SK-N-SH (cell line): ENCODE measurements at regions not wholly inside any gene's neighbourhood (a gene's known extent, or its start where the extent isn't known, plus 50 kb on each side); places are given as distances from the start of the nearest gene placed in this dataset.

Source experiments
- CTCF ChIA-PET: fragments of 300-600, 350-600 bp; formaldehyde crosslinking; extraction: SDS; loops from one replicate; lab custom pipeline; 2021; lab: Yijun Ruan, JAX
- POLR2A ChIA-PET: fragments of 350-600 bp; sonication (Branson Sonifier 250); formaldehyde crosslinking; extraction: SDS; loops from one replicate; lab custom pipeline; 2020; ENCODE audit warnings: antibody characterized with exemption, inconsistent platforms; lab: Yijun Ruan, JAX
- DNase-seq: peaks from one replicate; pipeline ENCODE4 v3.0.0; 2012
- H2AFZ ChIP-seq: fragments of 200-600 bp; sonication (generic); 2 replicates; pipeline ENCODE4 v1.8.1; 2016; ENCODE audit warnings: antibody characterized with exemption, mild to moderate bottlenecking, low read depth
- H3F3A ChIP-seq: fragments of 200-600 bp; sonication (generic); replicated peaks from 2 replicates; pipeline ENCODE3; 2016; ENCODE audit warnings: antibody characterized with exemption, mild to moderate bottlenecking; ENCODE audit not compliant: insufficient read depth
- H3K27ac ChIP-seq, 2 experiments: fragments of 200-500 bp in 1 of 2; fragments of 200-600 bp in 1 of 2; sonication (Bioruptor generic) in 1 of 2; sonication (generic), shearing (Covaris generic) in 1 of 2; 2 replicates each; pipeline versions ENCODE4 v1.5.1 to v1.6.1; 2014 to 2016; ENCODE audit warnings: low read depth in 2 of 2, inconsistent platforms in 1 of 2, low read length in 1 of 2, mild to moderate bottlenecking in 1 of 2, mixed read lengths in 1 of 2
- H3K27me3 ChIP-seq: fragments of 200-600 bp; sonication (generic), shearing (Covaris generic); 2 replicates; pipeline ENCODE4 v1.6.1; 2016; ENCODE audit warnings: mixed run types; ENCODE audit not compliant: insufficient read depth
- H3K36me3 ChIP-seq, 2 experiments: fragments of 200-500 bp in 1 of 2; fragments of 200-600 bp in 1 of 2; sonication (Bioruptor generic) in 1 of 2; sonication (generic) in 1 of 2; replicated peaks in 1 of 2; 2 replicates each; pipeline versions ENCODE3 to v1.5.1; 2014 to 2016; ENCODE audit warnings: low read length in 1 of 2, mild to moderate bottlenecking in 1 of 2; ENCODE audit not compliant: insufficient read depth in 2 of 2, control insufficient read depth in 1 of 2
- H3K4me1 ChIP-seq, 2 experiments: fragments of 200-500 bp in 1 of 2; fragments of 200-600 bp in 1 of 2; sonication (Bioruptor generic) in 1 of 2; sonication (generic), shearing (Covaris generic) in 1 of 2; 2 replicates each; pipeline versions ENCODE4 v1.5.1 to v1.6.1; 2014 to 2016; ENCODE audit warnings: low read depth in 1 of 2, low read length in 1 of 2, mixed run types in 1 of 2; ENCODE audit not compliant: insufficient read depth in 2 of 2, control insufficient read depth in 1 of 2
- H3K4me2 ChIP-seq: fragments of 200-600 bp; sonication (generic), shearing (Covaris generic); 2 replicates; pipeline ENCODE4 v1.6.1; 2017; ENCODE audit warnings: mixed run types
- H3K4me3 ChIP-seq, 2 experiments: fragments of 200-500 bp in 1 of 2; fragments of 200-600 bp in 1 of 2; sonication (Bioruptor generic) in 1 of 2; sonication (generic), shearing (Covaris generic) in 1 of 2; 2 replicates each; pipeline versions ENCODE4 v1.5.1 to v1.8.1; 2014 to 2016; ENCODE audit warnings: low read depth in 2 of 2, inconsistent platforms in 1 of 2, low read length in 1 of 2, mild to moderate bottlenecking in 1 of 2, mixed read lengths in 1 of 2, moderate library complexity in 1 of 2
- H3K79me2 ChIP-seq: fragments of 200-600 bp; sonication (generic); 2 replicates; pipeline ENCODE4 v1.8.1; 2017; ENCODE audit warnings: mild to moderate bottlenecking; ENCODE audit not compliant: insufficient read depth
- H3K9ac ChIP-seq: fragments of 200-600 bp; sonication (generic); 2 replicates; pipeline ENCODE4 v1.6.1; 2017; ENCODE audit warnings: mixed run types
- H3K9me2 ChIP-seq: fragments of 200-600 bp; sonication (generic); 2 replicates; pipeline ENCODE4 v1.6.1; 2017; ENCODE audit warnings: mixed run types
- H3K9me3 ChIP-seq: fragments of 200-600 bp; sonication (generic); 2 replicates; pipeline ENCODE4 v1.6.1; 2017; ENCODE audit warnings: mixed run types, mild to moderate bottlenecking, moderate library complexity
- H4K20me1 ChIP-seq: fragments of 200-600 bp; sonication (generic); 2 replicates; pipeline ENCODE4 v1.6.1; 2017; ENCODE audit warnings: mild to moderate bottlenecking, mixed run types; ENCODE audit not compliant: insufficient read depth
- EP300 ChIP-seq, 2 experiments: IDR thresholded peaks; 2 replicates each; pipeline versions ENCODE4 v1.4.0 to v1.6.1; 2012; ENCODE audit warnings: borderline replicate concordance in 1 of 2, low read depth in 1 of 2, low read length in 1 of 2
- IRF3 ChIP-seq: fragments of 150-350 bp; IDR thresholded peaks from 2 replicates; pipeline ENCODE4 v1.6.1; 2016; ENCODE audit warnings: mild to moderate bottlenecking, low read depth, low read length
- JUND ChIP-seq: IDR thresholded peaks from 2 replicates; pipeline ENCODE4 v1.4.0; 2012
- MEF2A ChIP-seq: IDR thresholded peaks from 2 replicates; pipeline ENCODE4 v1.4.0; 2012; ENCODE audit warnings: low read depth, borderline replicate concordance
- PBX3 ChIP-seq: IDR thresholded peaks from 2 replicates; pipeline ENCODE4; 2012
- POLR2AphosphoS5 ChIP-seq: IDR thresholded peaks from 2 replicates; pipeline ENCODE4 v1.6.1; 2012; ENCODE audit warnings: low read depth, low read length
- RAD21 ChIP-seq: IDR thresholded peaks from 2 replicates; pipeline ENCODE4 v1.6.1; 2012; ENCODE audit warnings: mild to moderate bottlenecking, low read length
- RCOR1 ChIP-seq: fragments of 150-350 bp; IDR thresholded peaks from 2 replicates; pipeline ENCODE4 v1.6.1; 2017; ENCODE audit warnings: antibody characterized with exemption, low read length
- TAF1 ChIP-seq: IDR thresholded peaks from 2 replicates; pipeline ENCODE4 v1.6.1; 2012; ENCODE audit warnings: low read depth, mild to moderate bottlenecking, low read length, moderate library complexity, borderline replicate concordance
- TCF12 ChIP-seq: IDR thresholded peaks from 2 replicates; pipeline ENCODE4 v1.4.0; 2012
- YY1 ChIP-seq: IDR thresholded peaks from 2 replicates; pipeline ENCODE4 v1.4.0; 2012; ENCODE audit warnings: low read depth, mild to moderate bottlenecking
- ZBTB33 ChIP-seq: IDR thresholded peaks from 2 replicates; pipeline ENCODE4 v1.4.0; 2012; ENCODE audit warnings: low read depth, borderline replicate concordance
- WGBS: methylation state at CpG from one replicate; pipeline ENCODE4 v1.1.6; 2017; ENCODE audit warnings: low lambda C conversion rate; 5-methylcytosine and 5-hydroxymethylcytosine counted together
- TF ChIP-seq, protein P1 (sequence below): IDR thresholded peaks from 2 replicates; pipeline ENCODE4 v1.4.0; 2012; ENCODE audit warnings: low read depth

DNA sequence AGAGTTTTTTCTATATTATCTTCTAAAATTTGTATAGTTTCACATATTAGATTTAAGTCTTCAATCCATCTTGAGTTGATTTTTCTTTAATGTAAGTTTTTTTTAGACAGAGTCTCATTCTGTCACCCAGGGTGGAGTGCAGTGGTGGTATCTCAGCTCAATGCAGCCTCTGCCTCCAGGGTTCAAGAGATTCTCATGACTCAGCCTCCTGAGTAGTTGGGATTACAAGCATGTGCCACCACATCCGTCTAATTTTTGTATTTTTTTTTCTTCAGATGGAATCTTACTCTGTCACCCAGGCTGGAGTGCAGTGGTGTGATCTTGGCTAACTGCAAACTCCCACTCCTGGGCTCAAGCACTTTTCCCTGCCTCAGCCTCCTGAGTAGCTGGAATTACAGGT, 143.4 kb upstream of the ZNF92 start:
- no peak overlapping the region for H3K9ac ChIP-seq
- 38% methylated on average over 1 of the region's 1 CpG for WGBS
- POLR2A ChIA-PET, result no interaction called here
- H3K27ac ChIP-seq, result no peak overlapping the region
- no peak overlapping the region for H3K4me2 ChIP-seq
- no peaks in the 10 kb centered on the region for H3K27me3 ChIP-seq
- CTCF ChIA-PET, result interaction anchor here (3.1 to 4.2 kb wide), 2 partner anchors 17 to 78 kb away, joined by 10 to 31 read pairs; no protein-coding TSS in a partner anchor
- no peak overlapping the region for H2AFZ ChIP-seq
- no peaks in the 10 kb centered on the region for H4K20me1 ChIP-seq
- H3K36me3 ChIP-seq, result no peaks in the 10 kb centered on the region
- no peaks in the 10 kb centered on the region for H3K79me2 ChIP-seq
- no peaks in the 10 kb centered on the region for H3K9me2 ChIP-seq
- TF ChIP-seq TAF1 (no peak), TCF12 (no peak), YY1 (no peak), ZBTB33 (no peak), PBX3 (no peak), POLR2AphosphoS5 (no peak), EP300 (IDR thresholded peaks at IDR 0.05; ENCODE audit: borderline replicate concordance in 1 of 2, low read depth in 1 of 2, low read length in 1 of 2) (no peak)
- H3K4me3 ChIP-seq, result no peak overlapping the region
- H3K4me1 ChIP-seq, result peaks cover 0 to 5% of the 10 kb centered on the region in 2 experiments; a peak in 2 of 4 replicates
- H3F3A ChIP-seq, result no peaks in the 10 kb centered on the region
- H3K9me3 ChIP-seq, result no peaks in the 10 kb centered on the region
- DNase-seq, result no peak

GRCh38 chr7:65225422-65226006, 148.1 kb upstream of the ZNF92 start:
- Histone ChIP-seq H3K4me1 (no peaks in the 10 kb centered on the region), H4K20me1 (no peaks in the 10 kb centered on the region), H3F3A (peaks cover 6% of the 10 kb centered on the region), H3K9ac (no peak overlapping the region), H2AFZ (no peak overlapping the region), H3K27me3 (no peaks in the 10 kb centered on the region), H3K79me2 (no peaks in the 10 kb centered on the region), H3K36me3 (no peaks in the 10 kb centered on the region), H3K4me3 (no peak overlapping the region), H3K9me3 (no peaks in the 10 kb centered on the region), H3K4me2 (no peak overlapping the region), H3K9me2 (no peaks in the 10 kb centered on the region), H3K27ac (no peak overlapping the region)
- TF ChIP-seq IRF3 (no peak), MEF2A (no peak), RCOR1 (no peak), RAD21 (no peak), JUND (no peak)
- TF ChIP-seq, protein P1, sequence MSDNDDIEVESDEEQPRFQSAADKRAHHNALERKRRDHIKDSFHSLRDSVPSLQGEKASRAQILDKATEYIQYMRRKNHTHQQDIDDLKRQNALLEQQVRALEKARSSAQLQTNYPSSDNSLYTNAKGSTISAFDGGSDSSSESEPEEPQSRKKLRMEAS, result no peak
- 72% methylated on average over 6 of the region's 6 CpGs for WGBS
- CTCF ChIA-PET, result interaction anchor here (1.1 kb wide), 1 partner anchor 9 kb away, joined by 5 read pairs; no protein-coding TSS in a partner anchor
- POLR2A ChIA-PET, result no interaction called here
- no peak for DNase-seq
